CD8-positive, alpha-beta memory T cell (primary cell): ENCODE measurements at regions not wholly inside any gene's neighbourhood (a gene's known extent, or its start where the extent isn't known, plus 50 kb on each side); places are given as distances from the start of the nearest gene placed in this dataset.

Source experiments
- CTCF ChIA-PET: fragments of 350-600 bp; sonication (Branson Sonifier 250); formaldehyde crosslinking; loops from one replicate; lab custom pipeline; 2021; ENCODE audit warnings: antibody characterized with exemption; lab: Charles Lee
- POLR2A ChIA-PET: fragments of 350-600 bp; sonication (Branson Sonifier 250); formaldehyde crosslinking; loops from one replicate; lab custom pipeline; 2021; ENCODE audit warnings: antibody characterized with exemption; lab: Charles Lee
- DNase-seq, 5 donors: peaks; one replicate each; pipeline versions ENCODE4 v3.0.0 to v3.0.0-alpha.2; 2020 to 2022; ENCODE audit warnings: mixed read lengths in 1 of 5
- H3K27ac ChIP-seq: one replicate; pipeline ENCODE4 v1.7.0; 2013; ENCODE audit warnings: low read depth, mild to moderate bottlenecking, low read length, moderate library complexity
- H3K27me3 ChIP-seq: 2 replicates; pipeline ENCODE4 v1.7.0; 2013; ENCODE audit warnings: low read length, mild to moderate bottlenecking; ENCODE audit not compliant: insufficient read depth, poor library complexity, severe bottlenecking
- H3K36me3 ChIP-seq: 2 replicates; pipeline ENCODE4 v1.7.0; 2013; ENCODE audit warnings: mild to moderate bottlenecking, low read length, moderate library complexity; ENCODE audit not compliant: insufficient read depth
- H3K4me1 ChIP-seq: 2 replicates; pipeline ENCODE4 v1.7.0; 2013; ENCODE audit warnings: mild to moderate bottlenecking, low read length, moderate library complexity; ENCODE audit not compliant: insufficient read depth
- H3K4me3 ChIP-seq: 2 replicates; pipeline ENCODE4 v1.7.0; 2013; ENCODE audit warnings: mild to moderate bottlenecking, low read length
- H3K9me3 ChIP-seq: 2 replicates; pipeline ENCODE4 v1.7.0; 2013; ENCODE audit warnings: mild to moderate bottlenecking, low read length
- H3K27ac Mint-ChIP-seq, 8 donors: one replicate each; pipeline ENCODE4 v1.8.0; 2020 to 2021; ENCODE audit warnings: mixed read lengths in 8 of 8, mild to moderate bottlenecking in 6 of 8, inconsistent platforms in 3 of 8, moderate library complexity in 3 of 8
- H3K27me3 Mint-ChIP-seq, 2 donors: one replicate each; pipeline ENCODE4 v1.8.0; 2020 to 2021; ENCODE audit warnings: mixed read lengths in 2 of 2, mild to moderate bottlenecking in 1 of 2, moderate library complexity in 1 of 2
- H3K36me3 Mint-ChIP-seq, 3 donors: one replicate each; pipeline ENCODE4 v1.8.0; 2020 to 2021; ENCODE audit warnings: mixed read lengths in 3 of 3, inconsistent platforms in 1 of 3, mild to moderate bottlenecking in 1 of 3
- H3K4me1 Mint-ChIP-seq, 3 donors: one replicate each; pipeline ENCODE4 v1.8.0; 2020 to 2021; ENCODE audit warnings: mixed read lengths in 3 of 3, inconsistent platforms in 1 of 3, mild to moderate bottlenecking in 1 of 3
- H3K4me3 Mint-ChIP-seq, 7 donors: one replicate each; pipeline ENCODE4 v1.8.0; 2020 to 2021; ENCODE audit warnings: mixed read lengths in 7 of 7, mild to moderate bottlenecking in 6 of 7, moderate library complexity in 4 of 7, inconsistent platforms in 2 of 7
- H3K9me3 Mint-ChIP-seq, 5 donors: one replicate each; pipeline ENCODE4 v1.8.0; 2020 to 2022; ENCODE audit warnings: mixed read lengths in 5 of 5, mild to moderate bottlenecking in 3 of 5, moderate library complexity in 2 of 5, inconsistent platforms in 1 of 5

DNA sequence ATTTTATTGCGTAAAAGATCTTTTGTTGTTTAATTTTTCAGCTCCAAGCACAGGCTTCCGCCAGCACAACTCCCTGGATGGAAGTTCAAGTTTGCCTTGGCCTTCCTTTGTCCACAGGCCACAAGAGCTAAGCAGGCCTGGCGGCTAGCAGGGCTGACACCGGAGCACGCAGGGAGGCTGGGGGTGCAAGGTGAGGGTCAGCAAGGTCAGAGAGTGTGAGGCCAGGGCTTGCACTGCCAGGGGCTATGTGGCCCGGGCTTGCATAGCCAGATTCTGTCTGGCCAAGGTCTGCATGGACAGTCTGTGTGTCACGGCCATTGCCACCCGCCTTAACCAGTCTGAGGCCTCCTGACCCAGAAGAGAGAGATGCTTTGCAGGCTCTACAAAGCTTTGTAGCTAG lies 123.9 kb downstream of the BCOR start:
- H3K4me1 Mint-ChIP-seq, result peaks cover 7 to 14% (median 8%) of the 10 kb centered on the region in 3 donors
- peaks cover 5% of the 10 kb centered on the region for H3K9me3 ChIP-seq
- no peaks in the 10 kb centered on the region for H3K27me3 ChIP-seq
- H3K4me3 ChIP-seq, result no peak overlapping the region
- peaks cover 10% of the 10 kb centered on the region for H3K4me1 ChIP-seq
- H3K27ac Mint-ChIP-seq, result no peak overlapping the region
- POLR2A ChIA-PET, result no interaction called here
- peaks cover 0 to 6% of the 10 kb centered on the region in 2 donors for H3K27me3 Mint-ChIP-seq
- H3K4me3 Mint-ChIP-seq, result no peak overlapping the region
- DNase-seq, result no peak
- no peak overlapping the region for H3K27ac ChIP-seq
- peaks cover 0 to 5% (median 0%) of the 10 kb centered on the region in 3 donors for H3K36me3 Mint-ChIP-seq
- H3K9me3 Mint-ChIP-seq, result peaks cover 0 to 9% (median 4%) of the 10 kb centered on the region in 5 donors
- CTCF ChIA-PET, result no interaction called here
- no peaks in the 10 kb centered on the region for H3K36me3 ChIP-seq

DNA sequence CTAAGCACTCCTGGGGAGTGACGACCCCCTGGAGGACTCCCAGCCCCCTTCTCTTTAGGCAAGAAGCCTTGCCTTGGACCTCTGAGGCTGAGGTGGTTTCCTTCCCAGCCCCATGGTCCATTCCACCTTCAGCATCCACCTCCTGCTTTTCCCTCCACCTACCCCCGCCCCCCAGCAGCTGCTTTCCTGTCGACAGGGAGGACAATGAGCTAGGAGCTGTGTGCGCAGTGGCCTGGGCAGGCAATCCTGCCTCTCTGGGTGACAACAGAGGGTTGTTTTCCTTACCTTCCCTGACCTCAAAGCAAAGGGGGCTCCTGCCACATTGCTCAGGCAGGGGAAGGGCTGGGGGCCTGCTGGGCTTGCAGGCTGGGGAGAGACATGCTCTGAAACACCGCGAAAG lies 123.5 kb downstream of the BCOR start:
- H3K9me3 Mint-ChIP-seq, result peaks cover 0 to 9% (median 4%) of the 10 kb centered on the region in 5 donors
- Histone ChIP-seq H3K4me1 (peaks cover 7% of the 10 kb centered on the region), H3K27me3 (no peaks in the 10 kb centered on the region), H3K4me3 (no peak overlapping the region), H3K27ac (no peak overlapping the region), H3K9me3 (peaks cover 5% of the 10 kb centered on the region), H3K36me3 (no peaks in the 10 kb centered on the region)
- no peak overlapping the region for H3K27ac Mint-ChIP-seq
- peaks cover 0 to 6% of the 10 kb centered on the region in 2 donors for H3K27me3 Mint-ChIP-seq
- no peak for DNase-seq
- H3K36me3 Mint-ChIP-seq, result peaks cover 0 to 5% (median 0%) of the 10 kb centered on the region in 3 donors
- CTCF ChIA-PET, result no interaction called here
- H3K4me3 Mint-ChIP-seq, result no peak overlapping the region
- H3K4me1 Mint-ChIP-seq, result peaks cover 2 to 9% (median 3%) of the 10 kb centered on the region in 3 donors
- POLR2A ChIA-PET, result no interaction called here

DNA sequence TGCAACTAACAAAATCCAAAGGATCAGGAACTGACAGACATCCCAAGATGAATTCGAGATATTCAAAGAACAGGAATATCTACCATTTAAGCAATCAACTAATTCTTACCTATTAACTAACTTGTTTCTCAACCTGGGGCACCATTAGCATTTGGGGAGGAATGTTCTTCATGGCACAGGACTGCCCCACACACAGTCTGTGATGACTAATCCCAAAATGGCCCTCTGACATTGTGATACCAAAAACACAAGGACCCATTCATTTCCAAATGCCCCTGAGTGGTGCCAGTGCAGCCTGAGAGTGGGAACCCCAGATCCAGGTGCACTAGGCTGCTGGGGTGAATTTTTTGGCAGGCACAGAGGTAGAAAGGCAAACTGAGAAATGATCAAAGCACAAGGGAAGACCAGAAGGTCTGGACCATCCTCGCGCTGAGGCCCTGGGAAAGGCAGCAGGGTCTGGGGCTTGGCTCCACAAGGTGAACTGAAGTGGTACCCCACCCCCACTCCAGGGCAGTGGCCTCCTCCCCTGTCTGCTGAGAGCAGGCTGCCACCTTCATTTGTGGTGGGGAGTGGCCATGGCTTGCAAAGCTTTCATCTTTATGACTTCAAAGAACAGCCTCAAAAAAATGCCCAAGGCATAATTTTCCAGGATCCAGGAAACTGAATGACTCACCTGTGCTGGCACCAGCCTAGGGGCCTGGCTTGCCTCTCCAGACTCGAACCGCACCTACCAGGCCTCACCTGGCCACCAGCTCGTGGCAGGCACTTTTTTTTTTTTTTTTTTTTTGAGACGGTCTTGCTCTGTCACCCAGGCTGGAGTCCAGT lies 122.4 kb downstream of the BCOR start:
- H3K4me3 Mint-ChIP-seq, result no peak overlapping the region
- ChIA-PET CTCF (no interaction called here), POLR2A (no interaction called here)
- Histone ChIP-seq H3K4me1 (no peaks in the 10 kb centered on the region), H3K27ac (no peak overlapping the region), H3K9me3 (peaks cover 5% of the 10 kb centered on the region), H3K36me3 (no peaks in the 10 kb centered on the region), H3K27me3 (no peaks in the 10 kb centered on the region), H3K4me3 (no peak overlapping the region)
- peaks cover 0 to 9% of the 10 kb centered on the region in 2 donors for H3K27me3 Mint-ChIP-seq
- H3K36me3 Mint-ChIP-seq, result peaks cover 0 to 5% (median 0%) of the 10 kb centered on the region in 3 donors
- H3K4me1 Mint-ChIP-seq, result peaks cover 0 to 2% (median 0%) of the 10 kb centered on the region in 3 donors
- DNase-seq, result no peak
- peaks cover 0 to 9% (median 4%) of the 10 kb centered on the region in 5 donors for H3K9me3 Mint-ChIP-seq
- peak overlapping the region in 1 of 8 donors; percentile 22 for H3K27ac Mint-ChIP-seq

DNA sequence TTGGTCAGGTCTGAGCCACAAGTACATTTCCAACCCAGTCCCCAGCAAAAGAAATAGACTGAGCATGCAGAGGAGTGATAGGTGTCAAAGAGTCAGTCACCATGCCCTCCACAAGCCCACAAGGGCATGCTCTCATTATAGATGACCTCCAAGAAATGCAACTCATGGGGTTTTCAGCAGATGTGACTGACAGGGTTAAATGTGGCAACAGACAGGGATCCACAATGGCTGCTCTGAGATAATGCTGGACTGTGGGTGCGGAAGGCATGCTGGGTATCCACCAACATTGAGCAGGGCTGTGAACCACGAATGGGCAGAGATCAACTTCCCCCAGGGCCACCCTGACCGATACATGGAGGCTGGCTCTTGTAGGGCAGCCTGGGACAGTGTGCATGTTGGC lies 115.8 kb downstream of the BCOR start:
- no peak overlapping the region for H3K27ac ChIP-seq
- Mint-ChIP-seq H3K4me3 (no peak overlapping the region), H3K27me3 (peaks cover 0 to 8% of the 10 kb centered on the region in 2 donors), H3K4me1 (no peaks in the 10 kb centered on the region), H3K36me3 (no peaks in the 10 kb centered on the region), H3K27ac (no peak overlapping the region), H3K9me3 (peaks cover 0 to 2% (median 0%) of the 10 kb centered on the region in 5 donors)
- DNase-seq, result no peak
- H3K36me3 ChIP-seq, result no peaks in the 10 kb centered on the region
- H3K4me1 ChIP-seq, result no peaks in the 10 kb centered on the region
- H3K27me3 ChIP-seq, result no peaks in the 10 kb centered on the region
- ChIA-PET CTCF (no interaction called here), POLR2A (no interaction called here)
- H3K9me3 ChIP-seq, result no peaks in the 10 kb centered on the region
- H3K4me3 ChIP-seq, result no peak overlapping the region

DNA sequence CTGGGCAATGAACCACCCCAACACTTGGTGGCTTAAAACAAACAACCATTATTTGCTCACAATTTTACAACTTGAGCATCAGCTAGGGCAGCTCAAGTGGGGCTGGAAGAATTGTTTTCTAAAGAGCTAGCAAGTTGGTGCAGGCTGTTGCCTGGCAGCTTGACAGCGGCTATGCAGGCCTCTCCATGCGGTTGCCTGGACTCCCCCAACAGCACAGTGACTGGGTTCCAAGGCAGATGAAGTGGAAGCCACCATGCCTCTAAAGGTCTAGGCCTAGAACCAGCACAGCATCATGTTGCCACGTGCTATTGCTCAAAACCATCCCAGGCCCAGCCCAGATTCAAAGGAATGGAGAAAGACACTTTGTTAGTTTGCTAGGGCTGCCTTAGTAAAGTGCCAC lies 114.8 kb downstream of the BCOR start:
- CTCF ChIA-PET, result no interaction called here
- H3K36me3 Mint-ChIP-seq, result no peaks in the 10 kb centered on the region
- POLR2A ChIA-PET, result no interaction called here

DNA sequence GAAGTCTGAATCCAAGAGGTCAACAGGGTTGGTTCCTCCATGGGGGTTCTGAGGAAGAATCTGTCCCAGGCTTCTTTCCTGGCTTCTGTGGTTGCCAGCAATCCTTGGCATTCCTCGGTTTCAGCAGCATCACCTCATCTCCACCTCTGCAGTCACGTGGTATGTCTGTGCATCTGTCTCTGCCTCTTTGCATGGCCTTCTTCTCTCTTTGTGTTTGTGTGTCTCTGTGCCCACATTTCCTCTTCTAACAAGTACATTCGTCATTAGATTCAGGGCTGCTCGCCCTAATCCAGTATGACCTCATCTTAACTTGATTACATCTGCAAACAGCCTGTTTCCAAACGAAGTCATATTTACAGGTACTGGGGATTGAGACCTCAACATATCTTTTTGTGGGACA lies 114.0 kb downstream of the BCOR start:
- no peaks in the 10 kb centered on the region for H3K4me1 Mint-ChIP-seq
- Histone ChIP-seq H3K9me3 (no peaks in the 10 kb centered on the region), H3K4me3 (no peak overlapping the region), H3K4me1 (no peaks in the 10 kb centered on the region), H3K27me3 (no peaks in the 10 kb centered on the region), H3K36me3 (no peaks in the 10 kb centered on the region), H3K27ac (no peak overlapping the region)
- ChIA-PET POLR2A (no interaction called here), CTCF (no interaction called here)
- DNase-seq, result no peak
- peaks cover 0 to 2% (median 0%) of the 10 kb centered on the region in 5 donors for H3K9me3 Mint-ChIP-seq
- H3K27ac Mint-ChIP-seq, result no peak overlapping the region
- H3K27me3 Mint-ChIP-seq, result peaks cover 0 to 9% of the 10 kb centered on the region in 2 donors
- H3K36me3 Mint-ChIP-seq, result no peaks in the 10 kb centered on the region
- H3K4me3 Mint-ChIP-seq, result no peak overlapping the region

More for the DNA sequence above, 114.8 kb downstream of the BCOR start:
- Histone ChIP-seq H3K27me3 (no peaks in the 10 kb centered on the region), H3K4me1 (no peaks in the 10 kb centered on the region), H3K9me3 (no peaks in the 10 kb centered on the region), H3K27ac (no peak overlapping the region), H3K36me3 (no peaks in the 10 kb centered on the region), H3K4me3 (no peak overlapping the region)
- no peak for DNase-seq
- H3K9me3 Mint-ChIP-seq, result peaks cover 0 to 2% (median 0%) of the 10 kb centered on the region in 5 donors
- H3K27me3 Mint-ChIP-seq, result peaks cover 0 to 9% of the 10 kb centered on the region in 2 donors
- no peak overlapping the region for H3K4me3 Mint-ChIP-seq
- H3K4me1 Mint-ChIP-seq, result no peaks in the 10 kb centered on the region
- H3K27ac Mint-ChIP-seq, result no peak overlapping the region

DNA sequence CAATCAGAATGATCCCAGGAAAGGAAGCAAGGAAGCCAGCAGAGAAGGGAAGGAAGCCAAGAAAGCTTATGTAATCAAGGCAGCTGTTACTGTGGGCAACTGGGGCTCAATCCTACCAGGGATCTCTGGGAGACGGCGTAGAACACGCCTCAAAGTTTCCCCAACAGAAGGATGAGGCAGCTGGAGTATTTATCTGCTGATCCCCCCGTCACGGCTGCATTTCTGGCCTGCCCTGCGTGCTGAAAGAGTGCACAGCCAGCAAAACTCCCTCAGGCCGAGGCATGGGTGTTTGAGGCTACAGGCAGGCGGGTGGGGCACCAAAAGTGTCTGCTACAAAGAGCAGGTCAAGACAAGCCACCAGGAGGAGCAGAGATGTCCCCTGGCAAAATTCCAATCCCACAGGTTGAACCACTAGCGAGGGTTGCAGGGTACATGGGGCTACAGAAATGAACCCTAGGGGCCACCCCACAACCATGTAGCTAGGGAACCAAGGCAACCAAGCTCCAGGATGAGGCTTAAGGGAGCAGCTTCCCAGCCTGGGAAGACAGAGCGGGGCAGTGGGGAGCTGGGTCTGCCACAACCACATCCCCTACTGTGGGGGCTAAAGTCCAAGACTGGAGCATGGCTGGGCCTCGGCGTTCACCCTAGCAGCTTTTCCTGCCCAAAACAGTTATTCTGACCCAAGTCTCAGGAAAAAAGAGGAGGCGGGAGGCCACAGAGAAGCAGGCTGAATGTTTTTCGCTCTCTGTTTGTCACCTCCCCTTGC lies 113.4 kb downstream of the BCOR start:
- H3K27ac ChIP-seq, result no peak overlapping the region
- H3K4me3 Mint-ChIP-seq, result no peak overlapping the region
- POLR2A ChIA-PET, result no interaction called here

DNA sequence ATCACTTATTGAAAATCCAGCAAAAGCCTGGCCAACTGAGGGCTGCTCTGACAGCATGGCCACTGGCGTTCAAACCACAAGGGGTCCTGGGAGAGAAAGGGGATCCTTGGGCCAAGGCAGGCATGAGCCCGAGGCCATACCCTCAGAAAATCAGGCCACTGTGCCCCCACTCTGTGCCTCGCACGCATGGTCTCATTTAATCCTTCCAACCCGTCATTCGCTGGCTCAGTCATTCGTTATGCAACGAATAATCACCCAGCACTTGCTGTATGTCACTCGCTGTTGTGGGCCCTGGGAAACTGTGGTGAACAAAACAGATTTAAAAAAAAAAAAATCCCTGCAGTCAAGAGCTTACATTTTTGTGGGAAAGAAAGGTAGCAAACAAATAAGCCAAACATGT lies 112.7 kb downstream of the BCOR start:
- Histone ChIP-seq H3K27me3 (no peaks in the 10 kb centered on the region), H3K36me3 (no peaks in the 10 kb centered on the region), H3K9me3 (no peaks in the 10 kb centered on the region), H3K4me3 (no peak overlapping the region), H3K27ac (no peak overlapping the region), H3K4me1 (no peaks in the 10 kb centered on the region)
- no peaks in the 10 kb centered on the region for H3K36me3 Mint-ChIP-seq
- no peak overlapping the region for H3K4me3 Mint-ChIP-seq
- H3K4me1 Mint-ChIP-seq, result no peaks in the 10 kb centered on the region
- no peak for DNase-seq
- ChIA-PET CTCF (no interaction called here), POLR2A (no interaction called here)
- H3K27me3 Mint-ChIP-seq, result peaks cover 0 to 6% of the 10 kb centered on the region in 2 donors
- peaks cover 0 to 2% (median 0%) of the 10 kb centered on the region in 5 donors for H3K9me3 Mint-ChIP-seq
- no peak overlapping the region for H3K27ac Mint-ChIP-seq

More for the DNA sequence above, 113.4 kb downstream of the BCOR start:
- CTCF ChIA-PET, result no interaction called here
- Mint-ChIP-seq H3K4me1 (no peaks in the 10 kb centered on the region), H3K27me3 (peaks cover 0 to 8% of the 10 kb centered on the region in 2 donors), H3K27ac (no peak overlapping the region), H3K9me3 (peaks cover 0 to 2% (median 0%) of the 10 kb centered on the region in 5 donors), H3K36me3 (no peaks in the 10 kb centered on the region)
- Histone ChIP-seq H3K4me3 (no peak overlapping the region), H3K36me3 (no peaks in the 10 kb centered on the region), H3K27me3 (no peaks in the 10 kb centered on the region), H3K9me3 (no peaks in the 10 kb centered on the region), H3K4me1 (no peaks in the 10 kb centered on the region)
- DNase-seq, result no peak
